ENCODE measurements at regions not wholly inside any gene's neighbourhood (a gene's known extent, or its start where the extent isn't known, plus 50 kb on each side); places are given as distances from the start of the nearest gene placed in this dataset.
A peak's percentile ranks its signal among the peaks of the same experiment; 100 is the strongest.

DNA sequence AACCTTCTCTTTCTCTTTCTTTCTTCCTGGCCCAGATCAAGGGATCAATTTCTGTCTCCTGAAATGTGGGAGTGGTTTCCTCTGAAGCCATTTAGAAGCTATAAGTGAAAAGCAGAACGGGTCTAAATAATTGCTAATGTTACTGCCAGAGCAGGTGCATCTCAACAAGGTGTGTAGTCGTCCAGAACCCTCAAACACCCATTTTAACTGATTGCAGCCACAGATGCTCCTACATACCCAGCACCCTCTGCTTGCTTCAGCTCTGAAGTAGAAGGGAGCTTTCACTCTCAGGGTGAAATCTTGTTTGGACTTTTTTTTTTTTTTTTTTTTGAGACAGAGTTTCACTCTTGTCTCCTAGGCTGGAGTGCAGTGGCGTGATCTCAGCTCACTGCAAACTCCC is 592.1 kb upstream of the ARID1B start:
- Mint-ChIP-seq H3K4me1 (peaks cover 18% of the 10 kb centered on the region), H3K27ac (no peak overlapping the region), H3K9me3 (no peaks in the 10 kb centered on the region), H3K27me3 (ENCODE audit: insufficient read depth, low read depth, poor library complexity) (peaks cover 3% of the 10 kb centered on the region), H3K4me3 (no peak overlapping the region), H3K36me3 (ENCODE audit: low read depth) (no peaks in the 10 kb centered on the region; the same call in 1 of the 3 replicates)
- Histone ChIP-seq H3F3A (replicated peaks; ENCODE audit: low read depth) (no peaks in the 10 kb centered on the region), H3K27me3 (ENCODE audit: insufficient read depth) (no peaks in the 10 kb centered on the region), H3K27ac (ENCODE audit: low read depth) (no peak overlapping the region), H3K9me2 (ENCODE audit: insufficient read depth) (peaks cover 13% of the 10 kb centered on the region; the same call in 1 of the 2 replicates), H3K4me3 (no peak overlapping the region), H4K20me1 (replicated peaks; ENCODE audit: insufficient read depth) (no peaks in the 10 kb centered on the region), H2AFZ (0 out of 2 replicates have a peak overlapping the region, but pooled peaks have one; percentile 18), H3K79me2 (replicated peaks; ENCODE audit: insufficient read depth) (no peaks in the 10 kb centered on the region), H3K4me1 (ENCODE audit: insufficient read depth) (peaks cover 16% of the 10 kb centered on the region), H3K36me3 (ENCODE audit: insufficient read depth) (no peaks in the 10 kb centered on the region), H3K4me2 (no peak overlapping the region)
- TF ChIP-seq, protein P1, sequence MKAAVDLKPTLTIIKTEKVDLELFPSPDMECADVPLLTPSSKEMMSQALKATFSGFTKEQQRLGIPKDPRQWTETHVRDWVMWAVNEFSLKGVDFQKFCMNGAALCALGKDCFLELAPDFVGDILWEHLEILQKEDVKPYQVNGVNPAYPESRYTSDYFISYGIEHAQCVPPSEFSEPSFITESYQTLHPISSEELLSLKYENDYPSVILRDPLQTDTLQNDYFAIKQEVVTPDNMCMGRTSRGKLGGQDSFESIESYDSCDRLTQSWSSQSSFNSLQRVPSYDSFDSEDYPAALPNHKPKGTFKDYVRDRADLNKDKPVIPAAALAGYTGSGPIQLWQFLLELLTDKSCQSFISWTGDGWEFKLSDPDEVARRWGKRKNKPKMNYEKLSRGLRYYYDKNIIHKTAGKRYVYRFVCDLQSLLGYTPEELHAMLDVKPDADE (IDR thresholded peaks at IDR 0.05) = no peak
- TF ChIP-seq REST (IDR thresholded peaks at IDR 0.05; ENCODE audit: unreplicated experiment) = no peak
- TF ChIP-seq EZH2phosphoT487 (IDR thresholded peaks at IDR 0.05; ENCODE audit: unreplicated experiment) = no peak
- TF ChIP-seq CTCF (conservative IDR thresholded peaks at IDR 0.05; ENCODE audit: low read depth in 2 of 2) = no peak
- TF ChIP-seq POLR2AphosphoS5 (IDR thresholded peaks at IDR 0.05; ENCODE audit: low read depth) = no peak
- no peak for TF ChIP-seq ZNF114 (CRISPR knock-in tag; IDR thresholded peaks at IDR 0.05)
- TF ChIP-seq ZNF331 (CRISPR knock-in tag; IDR thresholded peaks at IDR 0.05; ENCODE audit: low read depth) = no peak
- TF ChIP-seq, protein P2, sequence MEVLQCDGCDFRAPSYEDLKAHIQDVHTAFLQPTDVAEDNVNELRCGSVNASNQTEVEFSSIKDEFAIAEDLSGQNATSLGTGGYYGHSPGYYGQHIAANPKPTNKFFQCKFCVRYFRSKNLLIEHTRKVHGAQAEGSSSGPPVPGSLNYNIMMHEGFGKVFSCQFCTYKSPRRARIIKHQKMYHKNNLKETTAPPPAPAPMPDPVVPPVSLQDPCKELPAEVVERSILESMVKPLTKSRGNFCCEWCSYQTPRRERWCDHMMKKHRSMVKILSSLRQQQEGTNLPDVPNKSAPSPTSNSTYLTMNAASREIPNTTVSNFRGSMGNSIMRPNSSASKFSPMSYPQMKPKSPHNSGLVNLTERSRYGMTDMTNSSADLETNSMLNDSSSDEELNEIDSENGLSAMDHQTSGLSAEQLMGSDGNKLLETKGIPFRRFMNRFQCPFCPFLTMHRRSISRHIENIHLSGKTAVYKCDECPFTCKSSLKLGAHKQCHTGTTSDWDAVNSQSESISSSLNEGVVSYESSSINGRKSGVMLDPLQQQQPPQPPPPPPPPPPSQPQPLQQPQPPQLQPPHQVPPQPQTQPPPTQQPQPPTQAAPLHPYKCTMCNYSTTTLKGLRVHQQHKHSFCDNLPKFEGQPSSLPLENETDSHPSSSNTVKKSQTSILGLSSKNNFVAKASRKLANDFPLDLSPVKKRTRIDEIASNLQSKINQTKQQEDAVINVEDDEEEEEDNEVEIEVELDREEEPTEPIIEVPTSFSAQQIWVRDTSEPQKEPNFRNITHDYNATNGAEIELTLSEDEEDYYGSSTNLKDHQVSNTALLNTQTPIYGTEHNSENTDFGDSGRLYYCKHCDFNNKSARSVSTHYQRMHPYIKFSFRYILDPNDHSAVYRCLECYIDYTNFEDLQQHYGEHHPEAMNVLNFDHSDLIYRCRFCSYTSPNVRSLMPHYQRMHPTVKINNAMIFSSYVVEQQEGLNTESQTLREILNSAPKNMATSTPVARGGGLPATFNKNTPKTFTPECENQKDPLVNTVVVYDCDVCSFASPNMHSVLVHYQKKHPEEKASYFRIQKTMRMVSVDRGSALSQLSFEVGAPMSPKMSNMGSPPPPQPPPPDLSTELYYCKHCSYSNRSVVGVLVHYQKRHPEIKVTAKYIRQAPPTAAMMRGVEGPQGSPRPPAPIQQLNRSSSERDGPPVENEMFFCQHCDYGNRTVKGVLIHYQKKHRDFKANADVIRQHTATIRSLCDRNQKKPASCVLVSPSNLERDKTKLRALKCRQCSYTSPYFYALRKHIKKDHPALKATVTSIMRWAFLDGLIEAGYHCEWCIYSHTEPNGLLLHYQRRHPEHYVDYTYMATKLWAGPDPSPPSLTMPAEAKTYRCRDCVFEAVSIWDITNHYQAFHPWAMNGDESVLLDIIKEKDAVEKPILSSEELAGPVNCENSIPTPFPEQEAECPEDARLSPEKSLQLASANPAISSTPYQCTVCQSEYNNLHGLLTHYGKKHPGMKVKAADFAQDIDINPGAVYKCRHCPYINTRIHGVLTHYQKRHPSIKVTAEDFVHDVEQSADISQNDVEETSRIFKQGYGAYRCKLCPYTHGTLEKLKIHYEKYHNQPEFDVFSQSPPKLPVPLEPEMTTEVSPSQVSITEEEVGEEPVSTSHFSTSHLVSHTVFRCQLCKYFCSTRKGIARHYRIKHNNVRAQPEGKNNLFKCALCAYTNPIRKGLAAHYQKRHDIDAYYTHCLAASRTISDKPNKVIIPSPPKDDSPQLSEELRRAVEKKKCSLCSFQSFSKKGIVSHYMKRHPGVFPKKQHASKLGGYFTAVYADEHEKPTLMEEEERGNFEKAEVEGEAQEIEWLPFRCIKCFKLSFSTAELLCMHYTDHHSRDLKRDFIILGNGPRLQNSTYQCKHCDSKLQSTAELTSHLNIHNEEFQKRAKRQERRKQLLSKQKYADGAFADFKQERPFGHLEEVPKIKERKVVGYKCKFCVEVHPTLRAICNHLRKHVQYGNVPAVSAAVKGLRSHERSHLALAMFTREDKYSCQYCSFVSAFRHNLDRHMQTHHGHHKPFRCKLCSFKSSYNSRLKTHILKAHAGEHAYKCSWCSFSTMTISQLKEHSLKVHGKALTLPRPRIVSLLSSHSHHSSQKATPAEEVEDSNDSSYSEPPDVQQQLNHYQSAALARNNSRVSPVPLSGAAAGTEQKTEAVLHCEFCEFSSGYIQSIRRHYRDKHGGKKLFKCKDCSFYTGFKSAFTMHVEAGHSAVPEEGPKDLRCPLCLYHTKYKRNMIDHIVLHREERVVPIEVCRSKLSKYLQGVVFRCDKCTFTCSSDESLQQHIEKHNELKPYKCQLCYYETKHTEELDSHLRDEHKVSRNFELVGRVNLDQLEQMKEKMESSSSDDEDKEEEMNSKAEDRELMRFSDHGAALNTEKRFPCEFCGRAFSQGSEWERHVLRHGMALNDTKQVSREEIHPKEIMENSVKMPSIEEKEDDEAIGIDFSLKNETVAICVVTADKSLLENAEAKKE (CRISPR knock-in tag; IDR thresholded peaks at IDR 0.05) = no peak
- TF ChIP-seq STAT1 (IDR thresholded peaks at IDR 0.05; ENCODE audit: unreplicated experiment) = no peak
- TF ChIP-seq NANOG (IDR thresholded peaks at IDR 0.05; ENCODE audit: borderline replicate concordance) = no peak
- TF ChIP-seq CREB1 (CRISPR knock-in tag; IDR thresholded peaks at IDR 0.05; ENCODE audit: low read depth) = no peak
- TF ChIP-seq EZH2 (IDR thresholded peaks at IDR 0.05; ENCODE audit: low read depth, unreplicated experiment) = no peak
- no peak for TF ChIP-seq JUNB (IDR thresholded peaks at IDR 0.05; ENCODE audit: unreplicated experiment)
- no peak for DNase-seq (ENCODE audit: low spot score)
- ATAC-seq = no peak

Data from GM23338 (cell line).